ENCODE measurements at regions not wholly inside any gene's neighbourhood (a gene's known extent, or its start where the extent isn't known, plus 50 kb on each side); places are given as distances from the start of the nearest gene placed in this dataset.

DNA sequence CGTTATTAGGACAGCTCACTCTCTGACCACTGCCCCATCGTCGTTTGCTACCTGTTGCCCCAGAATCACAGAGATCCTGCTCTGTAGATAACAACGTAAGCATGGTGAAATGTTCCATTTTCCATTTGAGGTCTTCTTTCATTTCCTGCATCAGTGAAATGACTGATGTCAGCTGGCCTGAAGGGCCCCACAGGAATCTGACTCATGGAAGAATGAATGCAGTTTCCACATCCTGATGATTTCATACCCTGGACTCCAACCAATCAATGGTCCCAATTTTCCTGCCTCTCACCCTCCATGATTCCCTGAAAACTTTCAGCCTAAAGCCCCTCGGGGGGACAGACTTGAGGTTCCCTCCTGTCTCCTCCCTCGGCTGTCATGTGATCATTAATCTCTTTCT lies 394.4 kb upstream of the CDH4 start:
- TF ChIP-seq, protein P1, sequence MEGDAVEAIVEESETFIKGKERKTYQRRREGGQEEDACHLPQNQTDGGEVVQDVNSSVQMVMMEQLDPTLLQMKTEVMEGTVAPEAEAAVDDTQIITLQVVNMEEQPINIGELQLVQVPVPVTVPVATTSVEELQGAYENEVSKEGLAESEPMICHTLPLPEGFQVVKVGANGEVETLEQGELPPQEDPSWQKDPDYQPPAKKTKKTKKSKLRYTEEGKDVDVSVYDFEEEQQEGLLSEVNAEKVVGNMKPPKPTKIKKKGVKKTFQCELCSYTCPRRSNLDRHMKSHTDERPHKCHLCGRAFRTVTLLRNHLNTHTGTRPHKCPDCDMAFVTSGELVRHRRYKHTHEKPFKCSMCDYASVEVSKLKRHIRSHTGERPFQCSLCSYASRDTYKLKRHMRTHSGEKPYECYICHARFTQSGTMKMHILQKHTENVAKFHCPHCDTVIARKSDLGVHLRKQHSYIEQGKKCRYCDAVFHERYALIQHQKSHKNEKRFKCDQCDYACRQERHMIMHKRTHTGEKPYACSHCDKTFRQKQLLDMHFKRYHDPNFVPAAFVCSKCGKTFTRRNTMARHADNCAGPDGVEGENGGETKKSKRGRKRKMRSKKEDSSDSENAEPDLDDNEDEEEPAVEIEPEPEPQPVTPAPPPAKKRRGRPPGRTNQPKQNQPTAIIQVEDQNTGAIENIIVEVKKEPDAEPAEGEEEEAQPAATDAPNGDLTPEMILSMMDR (conservative IDR thresholded peaks at IDR 0.05; ENCODE audit: low read depth, low read length) = no peak
- no peak for TF ChIP-seq EZH2 (IDR thresholded peaks at IDR 0.05; ENCODE audit: low read length, unreplicated experiment)
